ENCODE measurements at regions not wholly inside any gene's neighbourhood (a gene's known extent, or its start where the extent isn't known, plus 50 kb on each side); places are given as distances from the start of the nearest gene placed in this dataset.

- H3K79me2 ChIP-seq (ENCODE audit: insufficient read depth, low read length): no peaks in the 10 kb centered on the region
- no peak overlapping the region for H2AFZ ChIP-seq (ENCODE audit: low read length)
- ChIA-PET CTCF (ENCODE audit: low intra/inter-chr PET ratio, low total read pairs) (no interaction called here), POLR2A (no interaction called here)
- no TSS peak for BruUV-seq (replicated peaks)
- no peak overlapping the region for H3K9ac ChIP-seq (ENCODE audit: insufficient read depth, low read depth, low read length)
- no peaks in the 10 kb centered on the region for H4K20me1 ChIP-seq (ENCODE audit: insufficient read depth, low read length)
- intact Hi-C loops (cut with micrococcal nuclease; ENCODE audit: unreplicated experiment): no loop called here
- no peak overlapping the region for H3K27ac ChIP-seq (ENCODE audit: extremely low read length, insufficient read depth, low read length)
- in situ Hi-C loops (cut with HindIII; ENCODE audit: extremely low pct_ligation_motif_present, low pct_unique_long_range_greater_than_20kb): no loop called here
- no peak overlapping the region for H3K4me2 ChIP-seq (ENCODE audit: low read depth, low read length)
- FAIRE-seq (no peak), DNase-seq (ENCODE audit: low spot score) (no peak), ATAC-seq (no peak)
- 0 out of 2 replicates have a peak, but pooled peaks cover 6% of the 10 kb centered on the region for H3K9me3 ChIP-seq (ENCODE audit: low read length)
- no peak for TF ChIP-seq CREBL2 (CRISPR knock-in tag; IDR thresholded peaks at IDR 0.05; ENCODE audit: borderline replicate concordance)
- TF ChIP-seq ZNF878 (CRISPR knock-in tag; IDR thresholded peaks at IDR 0.05): no peak
- TF ChIP-seq, protein P1, sequence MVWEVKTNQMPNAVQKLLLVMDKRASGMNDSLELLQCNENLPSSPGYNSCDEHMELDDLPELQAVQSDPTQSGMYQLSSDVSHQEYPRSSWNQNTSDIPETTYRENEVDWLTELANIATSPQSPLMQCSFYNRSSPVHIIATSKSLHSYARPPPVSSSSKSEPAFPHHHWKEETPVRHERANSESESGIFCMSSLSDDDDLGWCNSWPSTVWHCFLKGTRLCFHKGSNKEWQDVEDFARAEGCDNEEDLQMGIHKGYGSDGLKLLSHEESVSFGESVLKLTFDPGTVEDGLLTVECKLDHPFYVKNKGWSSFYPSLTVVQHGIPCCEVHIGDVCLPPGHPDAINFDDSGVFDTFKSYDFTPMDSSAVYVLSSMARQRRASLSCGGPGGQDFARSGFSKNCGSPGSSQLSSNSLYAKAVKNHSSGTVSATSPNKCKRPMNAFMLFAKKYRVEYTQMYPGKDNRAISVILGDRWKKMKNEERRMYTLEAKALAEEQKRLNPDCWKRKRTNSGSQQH (CRISPR knock-in tag; IDR thresholded peaks at IDR 0.05; ENCODE audit: low read depth): no peak
- TF ChIP-seq KLF9 (CRISPR knock-in tag; IDR thresholded peaks at IDR 0.05; ENCODE audit: low read depth): no peak
- WGBS (ENCODE audit: low lambda C conversion rate): 0% methylated on average over 2 of the region's 2 CpGs
- no peaks in the 10 kb centered on the region for H3K27me3 ChIP-seq (ENCODE audit: control insufficient read depth in 1 of 2, insufficient read depth in 2 of 2, low read length in 2 of 2)
- H3K4me1 ChIP-seq (ENCODE audit: insufficient read depth, low read length): no peaks in the 10 kb centered on the region
- H3K4me3 ChIP-seq (replicated peaks in 1 of 3; ENCODE audit: insufficient read depth in 1 of 3, low read depth in 2 of 3, low read length in 3 of 3): no peak overlapping the region
- H3K36me3 ChIP-seq (replicated peaks in 1 of 2; ENCODE audit: control insufficient read depth in 1 of 2, insufficient read depth in 2 of 2, low read length in 2 of 2): no peaks in the 10 kb centered on the region
These were observed 1106.4 kb upstream of the INTU start for GRCh38 chr4:126526335-126526734.

GRCh38 chr4:126529997-126530396, 1102.8 kb upstream of the INTU start:
- Histone ChIP-seq H4K20me1 (ENCODE audit: insufficient read depth, low read length) (no peaks in the 10 kb centered on the region), H3K36me3 (replicated peaks in 1 of 2; ENCODE audit: control insufficient read depth in 1 of 2, insufficient read depth in 2 of 2, low read length in 2 of 2) (no peaks in the 10 kb centered on the region), H3K4me3 (replicated peaks in 1 of 3; ENCODE audit: insufficient read depth in 1 of 3, low read depth in 2 of 3, low read length in 3 of 3) (no peak overlapping the region), H3K27me3 (ENCODE audit: control insufficient read depth in 1 of 2, insufficient read depth in 2 of 2, low read length in 2 of 2) (no peaks in the 10 kb centered on the region), H3K27ac (ENCODE audit: extremely low read length, insufficient read depth, low read length) (no peak overlapping the region), H3K4me1 (ENCODE audit: insufficient read depth, low read length) (no peaks in the 10 kb centered on the region), H3K79me2 (ENCODE audit: insufficient read depth, low read length) (no peaks in the 10 kb centered on the region), H2AFZ (ENCODE audit: low read length) (no peak overlapping the region), H3K4me2 (ENCODE audit: low read depth, low read length) (no peak overlapping the region), H3K9ac (ENCODE audit: insufficient read depth, low read depth, low read length) (no peak overlapping the region), H3K9me3 (ENCODE audit: low read length) (0 out of 2 replicates have a peak, but pooled peaks cover 6% of the 10 kb centered on the region)
- CTCF ChIA-PET (ENCODE audit: low intra/inter-chr PET ratio, low total read pairs): no interaction called here
- no peak for TF ChIP-seq ZNF317 (CRISPR knock-in tag; IDR thresholded peaks at IDR 0.05)
- TF ChIP-seq GATAD2A (CRISPR knock-in tag; IDR thresholded peaks at IDR 0.05): no peak
- no peak for TF ChIP-seq ZNF501 (CRISPR knock-in tag; IDR thresholded peaks at IDR 0.05)
- no peak for TF ChIP-seq MIER3 (CRISPR knock-in tag; IDR thresholded peaks at IDR 0.05; ENCODE audit: borderline replicate concordance)
- TF ChIP-seq IRF2 (CRISPR knock-in tag; IDR thresholded peaks at IDR 0.05): no peak
- no peak for TF ChIP-seq ZNF543 (CRISPR knock-in tag; IDR thresholded peaks at IDR 0.05)
- no peak for TF ChIP-seq JUND (CRISPR knock-in tag; IDR thresholded peaks at IDR 0.05)
- TF ChIP-seq, protein P2, sequence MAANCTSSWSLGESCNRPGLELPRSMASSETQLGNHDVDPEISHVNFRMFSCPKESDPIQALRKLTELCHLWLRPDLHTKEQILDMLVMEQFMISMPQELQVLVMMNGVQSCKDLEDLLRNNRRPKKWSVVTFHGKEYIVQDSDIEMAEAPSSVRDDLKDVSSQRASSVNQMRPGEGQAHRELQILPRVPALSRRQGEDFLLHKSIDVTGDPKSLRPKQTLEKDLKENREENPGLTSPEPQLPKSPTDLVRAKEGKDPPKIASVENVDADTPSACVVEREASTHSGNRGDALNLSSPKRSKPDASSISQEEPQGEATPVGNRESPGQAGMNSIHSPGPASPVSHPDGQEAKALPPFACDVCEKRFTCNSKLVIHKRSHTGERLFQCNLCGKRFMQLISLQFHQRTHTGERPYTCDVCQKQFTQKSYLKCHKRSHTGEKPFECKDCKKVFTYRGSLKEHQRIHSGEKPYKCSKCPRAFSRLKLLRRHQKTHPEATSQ (CRISPR knock-in tag; IDR thresholded peaks at IDR 0.05; ENCODE audit: borderline replicate concordance): no peak
- no peak for TF ChIP-seq NR2F2 (IDR thresholded peaks at IDR 0.05; ENCODE audit: borderline replicate concordance, low read depth)
- no peak for TF ChIP-seq ZNF292 (CRISPR knock-in tag; IDR thresholded peaks at IDR 0.05; ENCODE audit: borderline replicate concordance, low read depth)
- intact Hi-C loops (cut with micrococcal nuclease; ENCODE audit: unreplicated experiment) (no loop called here), in situ Hi-C loops (cut with HindIII; ENCODE audit: extremely low pct_ligation_motif_present, low pct_unique_long_range_greater_than_20kb) (no loop called here)
- no TSS peak for BruUV-seq (replicated peaks)
- WGBS (ENCODE audit: low lambda C conversion rate): 0% methylated on average over 2 of the region's 2 CpGs
- FAIRE-seq (no peak), DNase-seq (ENCODE audit: low spot score) (no peak), ATAC-seq (no peak)
- POLR2A ChIA-PET: no interaction called here
